ENCODE measurements at regions not wholly inside any gene's neighbourhood (a gene's known extent, or its start where the extent isn't known, plus 50 kb on each side); places are given as distances from the start of the nearest gene placed in this dataset.

DNA sequence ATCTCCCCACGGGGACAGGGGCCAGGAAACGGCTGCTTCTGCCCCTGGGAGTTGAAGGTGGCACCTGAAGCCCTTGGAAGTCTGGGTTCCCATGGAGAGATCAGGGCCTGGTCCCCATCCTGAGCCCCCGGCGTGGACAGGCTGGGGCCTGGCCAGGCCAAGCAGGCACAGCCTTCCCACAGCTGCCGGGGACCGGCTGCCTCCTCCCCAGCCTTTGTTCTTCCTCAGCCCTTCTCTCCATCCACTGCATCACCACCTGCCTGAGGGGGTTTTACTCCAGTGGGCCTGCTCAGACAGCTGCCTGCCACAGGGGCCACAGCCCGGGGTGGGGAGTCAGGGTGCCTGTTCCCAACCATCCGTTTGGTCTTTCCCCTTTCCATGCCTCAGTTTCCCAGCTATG is 187.7 kb downstream of the INHBB start:
- TF ChIP-seq KDM5A (IDR thresholded peaks at IDR 0.05; ENCODE audit: low read length) (no peak), CHD1 (IDR thresholded peaks at IDR 0.05; ENCODE audit: low read depth, low read length) (no peak), EZH2 (IDR thresholded peaks at IDR 0.05; ENCODE audit: low read depth, low read length, severe bottlenecking) (no peak), POLR2AphosphoS5 (IDR thresholded peaks at IDR 0.05; ENCODE audit: low read depth, low read length) (no peak), PHF8 (conservative IDR thresholded peaks at IDR 0.05; ENCODE audit: low read depth, low read length) (no peak)
- TF ChIP-seq, protein P1, sequence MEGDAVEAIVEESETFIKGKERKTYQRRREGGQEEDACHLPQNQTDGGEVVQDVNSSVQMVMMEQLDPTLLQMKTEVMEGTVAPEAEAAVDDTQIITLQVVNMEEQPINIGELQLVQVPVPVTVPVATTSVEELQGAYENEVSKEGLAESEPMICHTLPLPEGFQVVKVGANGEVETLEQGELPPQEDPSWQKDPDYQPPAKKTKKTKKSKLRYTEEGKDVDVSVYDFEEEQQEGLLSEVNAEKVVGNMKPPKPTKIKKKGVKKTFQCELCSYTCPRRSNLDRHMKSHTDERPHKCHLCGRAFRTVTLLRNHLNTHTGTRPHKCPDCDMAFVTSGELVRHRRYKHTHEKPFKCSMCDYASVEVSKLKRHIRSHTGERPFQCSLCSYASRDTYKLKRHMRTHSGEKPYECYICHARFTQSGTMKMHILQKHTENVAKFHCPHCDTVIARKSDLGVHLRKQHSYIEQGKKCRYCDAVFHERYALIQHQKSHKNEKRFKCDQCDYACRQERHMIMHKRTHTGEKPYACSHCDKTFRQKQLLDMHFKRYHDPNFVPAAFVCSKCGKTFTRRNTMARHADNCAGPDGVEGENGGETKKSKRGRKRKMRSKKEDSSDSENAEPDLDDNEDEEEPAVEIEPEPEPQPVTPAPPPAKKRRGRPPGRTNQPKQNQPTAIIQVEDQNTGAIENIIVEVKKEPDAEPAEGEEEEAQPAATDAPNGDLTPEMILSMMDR (IDR thresholded peaks at IDR 0.05; ENCODE audit: control extremely low read depth in 1 of 3, insufficient read depth in 1 of 3, low read depth in 1 of 3, low read length in 3 of 3): no peak
